GM19043 (cell line): ENCODE measurements at regions not wholly inside any gene's neighbourhood (a gene's known extent, or its start where the extent isn't known, plus 50 kb on each side); places are given as distances from the start of the nearest gene placed in this dataset.
"Not testable (repeated sequence)": the region's sequence is repeated elsewhere in the genome, so short reads cannot be mapped to it uniquely, and the experiment has no call there.

Experiments
- ATAC-seq: cut with Tn5 transposase; IDR thresholded peaks from one replicate; pipeline ENCODE4 v1.9.1; 2021; ENCODE audit warnings: low read depth; ENCODE audit not compliant: unreplicated experiment

- no peak for ATAC-seq
Observed at GRCh38 chr17:71480099-71480498, 640.7 kb upstream of the SOX9 start.

GRCh38 chr17:71482625-71483024 lies 638.2 kb upstream of the SOX9 start:
- ATAC-seq = no peak

GRCh38 chr17:71484546-71484945 lies 636.3 kb upstream of the SOX9 start:
- no peak for ATAC-seq

GRCh38 chr17:71485426-71485825 lies 635.4 kb upstream of the SOX9 start:
- ATAC-seq = no peak

- no peak for ATAC-seq
Observed at GRCh38 chr17:71486261-71486660, 634.6 kb upstream of the SOX9 start.

GRCh38 chr17:71488851-71489250 lies 632.0 kb upstream of the SOX9 start:
- ATAC-seq = no peak

GRCh38 chr17:71494062-71494855 lies 626.6 kb upstream of the SOX9 start:
- ATAC-seq = no peak

GRCh38 chr17:71495420-71495819 lies 625.4 kb upstream of the SOX9 start:
- no peak for ATAC-seq

- ATAC-seq = no peak
Observed at GRCh38 chr17:71496552-71496951, 624.3 kb upstream of the SOX9 start.

- ATAC-seq = no peak
Observed at GRCh38 chr17:71500761-71501555, 619.9 kb upstream of the SOX9 start.

GRCh38 chr17:71501711-71502110 lies 619.1 kb upstream of the SOX9 start:
- no peak for ATAC-seq

GRCh38 chr17:71502443-71502842 lies 618.4 kb upstream of the SOX9 start:
- ATAC-seq = no peak

GRCh38 chr17:71503710-71504465 lies 616.9 kb upstream of the SOX9 start:
- no peak for ATAC-seq

GRCh38 chr17:71505200-71505599 lies 615.6 kb upstream of the SOX9 start:
- ATAC-seq = no peak

- ATAC-seq = no peak
Observed at GRCh38 chr17:71505981-71506380, 614.8 kb upstream of the SOX9 start.

- ATAC-seq = no peak
Observed at GRCh38 chr17:71511266-71511995, 609.4 kb upstream of the SOX9 start.

GRCh38 chr17:71513725-71514124 lies 607.1 kb upstream of the SOX9 start:
- ATAC-seq = not testable (repeated sequence)

GRCh38 chr17:71516149-71516548 lies 604.7 kb upstream of the SOX9 start:
- ATAC-seq = no peak

GRCh38 chr17:71519285-71519684 lies 601.5 kb upstream of the SOX9 start:
- ATAC-seq = no peak

GRCh38 chr17:71521724-71522123 lies 599.1 kb upstream of the SOX9 start:
- no peak for ATAC-seq

GRCh38 chr17:71522383-71522782 lies 598.4 kb upstream of the SOX9 start:
- ATAC-seq = no peak
